HG03095 (cell line): ENCODE measurements at regions not wholly inside any gene's neighbourhood (a gene's known extent, or its start where the extent isn't known, plus 50 kb on each side); places are given as distances from the start of the nearest gene placed in this dataset.

Experiments
- ATAC-seq: cut with Tn5 transposase; IDR thresholded peaks from one replicate; pipeline ENCODE4 v1.9.1; 2021; ENCODE audit warnings: moderate library complexity; ENCODE audit not compliant: unreplicated experiment

DNA sequence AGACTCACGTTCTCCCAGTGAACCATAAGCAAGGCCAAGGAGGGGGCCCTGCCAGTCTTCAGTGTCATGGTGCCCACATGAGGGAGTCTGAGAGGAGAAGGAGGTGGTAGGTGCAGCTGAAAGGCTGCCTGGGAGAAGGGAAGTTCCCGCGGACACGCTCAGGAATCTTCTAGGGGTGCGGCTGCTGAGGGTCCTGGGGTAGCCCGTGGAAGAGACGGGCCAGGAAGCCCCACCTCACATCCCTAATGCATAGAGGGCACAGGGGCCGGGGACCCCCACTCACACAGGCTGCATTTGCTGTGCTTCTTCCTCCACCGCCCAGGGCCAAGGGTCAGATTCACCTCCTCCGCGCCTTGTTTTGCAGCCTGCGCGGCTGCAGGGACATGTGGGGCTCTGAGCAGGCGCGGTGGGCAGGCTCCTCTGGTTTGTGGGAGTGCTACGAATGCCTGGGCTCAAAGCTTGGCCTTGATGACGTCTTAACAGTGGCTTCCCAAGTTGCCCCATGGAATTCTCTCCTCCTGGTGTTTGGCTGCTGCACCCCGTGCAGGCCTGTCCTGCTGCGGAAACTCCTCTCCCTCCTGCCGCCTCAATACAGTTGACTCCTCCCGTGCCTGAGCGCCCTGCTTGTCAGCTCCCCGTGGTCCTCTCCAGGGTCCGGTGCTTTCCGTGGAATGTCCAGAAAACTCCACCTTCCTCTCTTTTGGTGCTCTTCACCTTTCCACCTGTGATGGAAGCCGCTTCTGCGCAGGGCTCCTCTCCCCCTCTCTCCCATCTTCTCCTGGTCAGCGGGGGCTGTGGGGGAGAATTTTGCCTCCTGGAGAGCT lies 95.7 kb downstream of the VAPA start:
- no peak for ATAC-seq

DNA sequence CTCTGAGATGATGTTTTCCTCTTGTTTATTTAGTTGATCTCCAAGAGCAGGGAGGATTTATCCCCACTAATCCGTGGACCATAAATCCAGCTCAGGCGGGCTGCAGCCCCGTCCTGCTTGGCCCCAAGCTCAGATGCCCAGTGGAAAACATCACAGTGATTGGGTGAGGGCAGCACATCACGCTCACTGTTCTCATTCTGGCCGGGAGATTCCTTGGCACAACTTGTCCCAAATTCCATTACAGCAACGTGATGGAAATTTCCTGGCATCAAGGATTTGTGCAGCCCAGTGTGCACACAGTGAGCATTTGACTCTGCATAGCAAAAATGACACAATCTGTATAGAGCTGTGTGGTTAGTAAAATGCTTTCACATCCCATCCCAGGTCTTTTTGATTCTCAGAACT lies 96.8 kb downstream of the VAPA start:
- no peak for ATAC-seq

DNA sequence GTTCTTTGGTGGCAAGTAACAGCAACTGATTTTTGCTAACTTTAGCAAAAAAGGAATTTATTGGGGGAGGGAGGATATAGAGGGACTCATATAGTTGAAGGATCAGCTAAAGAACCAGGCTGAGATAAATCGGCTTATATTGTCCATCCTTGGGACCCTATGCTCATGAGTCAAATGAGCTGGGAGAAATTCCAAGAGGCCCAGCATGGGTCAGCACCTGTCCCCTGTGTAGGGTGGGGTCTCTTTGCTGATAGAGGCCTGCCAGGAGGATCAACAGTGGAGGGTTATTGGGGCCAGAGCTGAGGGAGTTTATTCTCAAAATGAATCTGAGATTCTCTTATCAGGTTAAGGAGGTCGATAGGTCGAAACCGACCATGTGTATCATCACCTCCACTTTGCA lies 97.2 kb downstream of the VAPA start:
- ATAC-seq, result no peak

DNA sequence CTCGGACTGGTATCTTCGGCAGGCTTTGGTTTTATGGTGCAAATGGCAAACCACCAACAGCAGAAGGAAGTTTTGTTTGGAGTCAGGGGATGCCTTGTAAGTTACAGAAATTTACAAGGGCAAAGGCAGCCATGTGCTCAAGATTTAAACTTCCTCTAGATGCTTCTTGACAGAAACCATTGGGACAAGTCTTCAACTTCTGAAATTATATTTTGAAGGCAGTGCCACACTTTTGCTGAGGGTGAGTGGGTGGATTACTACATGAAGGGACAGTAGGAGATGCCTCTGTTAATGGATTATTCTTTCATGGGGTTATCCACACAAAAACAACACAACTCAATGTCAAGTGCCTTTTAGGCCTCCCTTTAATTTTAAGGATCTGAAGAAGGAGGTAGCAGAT lies 97.9 kb downstream of the VAPA start:
- no peak for ATAC-seq

DNA sequence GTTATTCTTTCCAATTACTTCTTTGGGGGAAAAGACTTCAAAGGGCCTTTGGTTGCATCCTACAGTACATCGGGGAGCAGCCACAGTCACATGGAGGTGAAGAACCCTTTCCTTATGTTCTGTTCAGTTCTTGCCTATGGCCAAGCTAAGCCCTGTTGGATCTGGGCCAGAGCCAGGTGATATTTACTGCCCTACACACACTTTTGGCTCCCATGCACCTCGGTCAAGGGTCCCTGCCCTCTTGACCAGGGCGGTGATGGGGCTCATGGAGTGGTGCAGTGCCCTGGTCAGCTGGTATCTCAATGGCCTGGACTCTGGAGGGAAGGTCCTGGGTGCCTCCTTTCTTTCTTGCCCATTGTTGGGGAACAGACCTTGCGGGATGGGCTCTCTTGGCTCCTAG lies 98.7 kb downstream of the VAPA start:
- no peak for ATAC-seq

DNA sequence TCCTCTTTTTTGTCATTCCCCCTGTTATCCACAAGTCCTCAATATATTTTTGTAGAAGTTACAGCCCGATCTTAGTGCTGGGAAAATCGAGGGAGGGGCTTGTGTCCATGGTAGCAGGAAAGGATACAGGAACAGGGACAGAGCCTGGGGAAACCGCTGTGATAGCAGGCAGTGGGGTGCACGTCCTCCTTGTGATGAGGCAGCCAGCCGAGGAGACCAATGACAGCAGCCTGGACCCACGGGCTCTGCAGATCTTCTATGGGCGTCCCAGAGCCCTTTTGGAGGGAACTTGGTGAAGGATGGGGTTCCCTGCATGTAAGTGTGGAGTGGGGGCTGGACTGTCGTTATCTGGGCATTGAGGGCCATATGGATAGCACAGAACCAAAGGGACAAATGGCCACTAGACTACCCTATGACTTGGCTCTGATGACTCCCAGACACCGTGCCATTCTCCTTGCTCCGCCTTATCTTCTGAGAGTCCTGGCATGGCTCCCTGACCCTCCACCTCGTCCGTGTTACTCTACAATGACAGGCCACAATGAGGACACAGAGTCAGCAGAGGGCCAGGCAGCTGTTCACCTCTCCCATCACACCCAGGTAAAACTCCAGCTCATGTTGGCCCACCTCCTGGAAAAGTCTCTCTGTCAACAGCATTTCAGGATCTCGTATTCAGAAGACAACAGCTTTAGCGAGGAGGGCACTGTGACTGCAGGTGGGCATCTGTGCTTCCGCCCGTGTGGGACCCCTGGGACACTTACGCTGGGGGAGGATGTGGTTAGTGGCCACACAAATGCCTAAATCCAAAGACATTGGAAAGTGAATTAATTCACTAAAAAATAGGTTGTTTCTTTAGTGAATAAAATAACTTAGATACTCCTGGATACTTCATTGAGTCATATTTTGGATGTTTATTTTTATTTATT lies 100.1 kb downstream of the VAPA start:
- no peak for ATAC-seq

DNA sequence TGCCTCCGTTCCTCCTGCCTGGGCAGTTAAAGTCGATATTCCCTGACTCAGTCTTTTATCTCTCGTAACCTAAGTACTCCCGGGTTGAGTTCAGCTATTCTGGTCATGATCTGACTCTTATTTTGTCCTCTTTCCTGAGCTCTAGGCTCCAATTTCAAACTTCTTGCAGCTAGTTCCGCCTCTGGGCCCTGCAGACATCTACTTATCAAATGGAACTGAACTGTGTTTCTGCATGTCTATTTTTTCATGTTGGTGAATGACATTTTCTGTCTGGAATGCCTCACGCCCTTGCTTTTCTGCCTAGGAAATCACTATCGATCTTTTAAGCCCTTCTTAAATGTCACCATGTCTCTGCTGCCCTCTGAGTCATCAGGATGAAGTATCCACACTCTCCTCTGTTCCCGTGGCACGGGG lies 101.5 kb downstream of the VAPA start:
- no peak for ATAC-seq

DNA sequence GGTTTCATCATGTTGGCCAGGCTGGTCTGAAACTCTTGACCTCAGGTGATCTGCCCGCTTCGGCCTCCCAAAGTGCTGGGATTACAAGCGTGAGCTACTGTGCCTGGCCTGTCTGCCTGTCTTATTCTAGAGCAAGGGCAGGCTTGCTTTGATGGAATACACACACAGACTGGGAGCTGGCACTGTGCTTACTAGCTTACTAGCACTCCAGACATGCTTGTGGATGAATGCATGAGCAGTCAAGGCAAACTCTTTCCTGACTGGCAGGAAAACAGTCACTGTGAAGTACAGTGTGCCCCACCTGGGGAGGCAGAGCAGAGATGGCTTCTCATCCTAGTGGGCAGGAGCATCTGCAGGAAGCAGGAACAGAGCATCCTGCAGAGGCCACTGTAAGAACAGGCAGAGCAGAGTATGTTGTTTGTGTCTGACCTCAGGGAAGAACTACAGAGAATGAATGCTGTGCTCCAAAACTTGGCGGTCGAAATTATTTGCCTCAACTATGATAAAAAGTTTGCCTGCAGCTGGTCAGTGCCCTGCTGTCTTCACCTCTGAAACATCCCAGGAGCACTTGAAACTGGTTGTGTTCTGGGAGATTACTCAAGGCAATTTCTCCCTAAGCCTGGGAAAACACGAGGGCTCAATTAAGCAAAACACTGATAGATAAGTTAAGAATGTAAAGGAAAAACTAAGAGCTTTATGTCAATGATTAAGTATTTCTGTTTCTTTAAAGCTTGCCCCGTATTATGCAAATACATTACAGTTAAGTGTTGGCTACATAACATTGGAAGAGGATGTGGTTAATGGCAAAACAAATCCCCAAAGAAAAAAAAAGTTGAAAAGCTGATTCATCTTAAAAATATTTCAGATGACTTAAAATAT lies 102.4 kb downstream of the VAPA start:
- no peak for ATAC-seq

DNA sequence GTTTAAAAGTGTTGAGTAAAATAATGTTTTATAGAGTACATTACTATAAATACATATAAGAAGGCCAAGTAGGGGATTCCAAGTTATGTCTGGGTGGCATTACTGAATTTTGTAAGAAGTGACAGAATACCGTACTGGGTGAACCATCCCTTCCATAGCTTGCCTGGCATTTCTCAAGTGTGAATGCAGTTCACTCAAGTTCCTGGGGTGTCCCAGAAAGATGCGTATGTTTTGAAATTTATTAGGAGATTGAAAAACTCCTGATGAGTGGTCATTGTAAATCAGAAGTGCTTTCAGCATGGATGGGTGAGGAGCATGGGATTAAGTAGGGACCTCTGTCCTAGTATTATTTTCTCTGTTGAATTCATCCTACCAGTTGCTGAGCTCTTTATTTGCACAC lies 103.2 kb downstream of the VAPA start:
- ATAC-seq, result no peak

DNA sequence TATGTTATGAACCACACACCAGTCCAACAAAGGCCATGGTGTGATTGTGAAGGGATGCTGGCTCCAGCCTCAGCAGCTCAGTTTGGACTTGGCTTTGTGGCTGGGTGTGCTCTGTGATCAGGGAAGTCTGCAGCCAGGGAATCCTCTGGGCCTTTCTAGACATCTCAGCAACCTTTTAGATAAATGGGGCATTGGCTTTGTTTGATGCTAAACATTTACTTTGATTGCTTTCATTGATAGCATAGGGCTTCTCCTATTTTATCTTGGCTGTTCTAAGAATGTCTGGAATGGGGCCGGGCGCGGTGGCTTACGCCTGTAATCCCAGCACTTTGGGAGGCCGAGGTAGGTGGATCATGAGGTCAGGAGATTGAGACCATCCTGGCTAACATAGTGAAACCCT lies 104.5 kb downstream of the VAPA start:
- no peak for ATAC-seq

DNA sequence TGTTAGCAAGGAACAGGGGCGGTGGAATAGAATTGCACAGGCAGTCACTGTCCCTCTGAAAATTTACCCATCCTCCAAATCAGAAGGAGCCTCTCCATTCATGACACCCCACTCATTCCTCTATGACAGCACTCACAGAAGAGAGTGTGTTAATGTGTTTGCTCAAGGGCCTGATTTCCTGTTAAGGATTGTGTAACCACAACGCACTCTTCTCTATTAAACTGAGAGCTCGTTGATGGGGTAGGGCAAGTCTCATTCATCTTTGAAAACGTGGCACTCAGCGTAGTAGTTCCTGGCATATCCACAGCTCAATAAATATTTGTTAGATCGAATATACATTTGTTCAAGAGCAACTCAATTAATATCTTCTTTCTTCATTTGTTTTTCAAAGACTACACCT lies 106.4 kb downstream of the VAPA start:
- no peak for ATAC-seq

DNA sequence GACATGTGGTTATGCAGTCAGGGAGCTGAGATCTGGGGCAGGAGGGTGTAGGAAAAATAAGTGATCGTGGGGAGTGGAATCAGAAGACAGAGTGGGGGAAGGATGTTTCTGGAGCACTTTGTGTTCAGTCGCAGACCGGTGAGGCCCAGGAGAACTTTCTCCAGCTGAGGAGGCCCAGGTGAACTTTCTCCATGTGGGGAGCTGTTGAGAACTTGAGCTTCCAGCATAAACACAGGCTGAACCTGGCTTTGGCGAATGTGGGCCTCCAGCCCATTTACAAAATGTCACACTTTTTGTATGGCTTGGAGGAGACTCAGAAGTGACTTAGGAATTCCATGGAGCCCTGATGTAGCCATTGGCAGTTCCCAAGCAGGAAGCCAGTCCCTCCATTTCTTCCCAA lies 108.5 kb downstream of the VAPA start:
- ATAC-seq, result no peak

DNA sequence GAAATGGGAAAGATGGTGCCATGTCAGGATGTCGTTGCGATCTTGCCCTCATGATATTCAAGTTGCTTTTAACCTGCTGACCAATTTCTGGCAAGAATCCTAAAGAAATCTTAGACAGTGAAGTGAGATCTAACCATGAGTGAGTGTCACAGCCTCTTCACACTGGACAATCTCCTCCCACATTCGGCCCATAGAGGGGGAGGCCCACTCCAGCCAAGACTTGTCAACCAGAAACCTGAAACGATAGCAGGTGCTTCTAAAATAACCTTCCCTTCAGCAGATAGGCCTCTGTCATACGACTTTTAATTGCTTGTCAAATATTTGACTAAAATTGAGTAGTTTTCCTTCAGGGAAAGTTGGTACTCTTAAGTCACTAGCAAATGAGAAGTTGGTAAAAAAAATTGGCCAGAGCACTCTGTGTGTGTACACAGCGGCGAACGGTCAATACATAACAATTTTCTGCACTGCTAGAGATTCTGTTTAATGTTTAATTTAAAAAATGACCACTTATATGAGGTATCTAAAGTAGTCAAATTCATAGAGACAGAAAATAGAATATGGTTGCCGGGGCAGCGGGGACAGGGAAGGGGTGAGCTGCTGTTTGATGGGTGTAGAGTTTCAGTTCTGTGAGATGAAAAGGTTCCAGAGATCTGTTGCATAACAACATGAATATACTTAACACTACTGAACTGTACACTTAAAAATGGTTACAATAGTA lies 110.2 kb downstream of the VAPA start:
- no peak for ATAC-seq

DNA sequence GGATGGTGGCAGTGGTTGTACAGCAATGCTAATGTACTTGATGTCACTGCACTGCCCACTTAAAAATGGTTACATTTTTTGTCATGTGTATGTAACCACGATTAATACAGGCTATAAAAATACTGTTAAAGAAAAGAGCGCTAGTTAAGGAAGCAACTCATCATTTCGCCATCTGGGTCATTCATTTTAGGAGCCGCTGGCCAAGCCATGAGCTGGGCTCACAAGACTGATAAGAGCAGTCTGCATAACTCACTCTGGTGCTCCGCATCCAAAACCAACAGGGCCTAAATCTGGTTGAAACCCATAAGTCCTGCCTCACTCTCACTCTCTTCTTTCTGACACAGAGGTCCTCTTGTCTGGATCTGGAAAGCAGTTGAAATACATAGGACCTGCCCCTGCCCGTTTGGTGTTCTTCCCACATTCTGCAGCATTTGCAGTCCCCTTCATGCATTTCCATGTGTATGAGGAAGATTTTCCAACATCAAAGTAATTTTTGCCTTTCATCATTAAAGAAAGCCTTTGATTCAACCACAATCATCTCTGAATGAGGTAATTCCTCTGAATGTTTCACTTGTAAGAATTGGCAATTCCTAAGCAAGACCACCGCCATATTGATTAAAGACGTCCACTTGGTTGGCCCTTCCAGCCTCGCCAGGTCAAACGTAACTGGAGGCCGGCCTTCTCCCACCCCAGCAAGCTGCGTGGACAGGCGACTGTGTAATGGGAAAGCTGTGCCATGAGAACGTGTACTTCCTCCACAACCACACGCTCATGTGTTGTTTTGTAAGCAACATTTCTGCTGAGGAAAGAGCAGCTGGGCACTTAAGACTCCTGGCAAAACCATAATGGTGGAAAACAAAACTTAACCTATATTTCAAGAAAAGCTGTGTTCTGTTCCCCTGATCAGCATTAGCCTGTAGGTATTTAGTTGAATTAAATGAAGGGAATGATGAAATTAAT lies 112.2 kb downstream of the VAPA start:
- no peak for ATAC-seq

DNA sequence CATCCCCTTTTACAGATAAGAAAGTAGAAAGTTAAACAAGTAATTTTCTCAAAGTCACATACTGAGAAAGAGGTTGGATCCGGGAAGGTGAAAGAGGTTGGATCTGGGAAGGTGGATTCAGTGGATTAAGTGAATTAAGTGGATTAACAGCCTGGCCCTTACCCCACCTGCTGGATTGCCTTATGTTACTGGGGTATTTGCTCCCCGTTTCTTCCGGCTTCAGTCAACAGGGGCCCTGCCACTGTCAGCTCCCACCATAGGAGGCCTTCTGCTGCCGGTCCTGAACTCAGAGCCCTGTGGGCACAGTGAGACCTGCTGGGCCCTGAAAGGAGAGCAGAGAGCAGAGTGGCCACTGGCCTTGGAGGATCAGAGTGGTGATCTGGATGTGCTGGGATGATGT lies 113.2 kb downstream of the VAPA start:
- no peak for ATAC-seq

DNA sequence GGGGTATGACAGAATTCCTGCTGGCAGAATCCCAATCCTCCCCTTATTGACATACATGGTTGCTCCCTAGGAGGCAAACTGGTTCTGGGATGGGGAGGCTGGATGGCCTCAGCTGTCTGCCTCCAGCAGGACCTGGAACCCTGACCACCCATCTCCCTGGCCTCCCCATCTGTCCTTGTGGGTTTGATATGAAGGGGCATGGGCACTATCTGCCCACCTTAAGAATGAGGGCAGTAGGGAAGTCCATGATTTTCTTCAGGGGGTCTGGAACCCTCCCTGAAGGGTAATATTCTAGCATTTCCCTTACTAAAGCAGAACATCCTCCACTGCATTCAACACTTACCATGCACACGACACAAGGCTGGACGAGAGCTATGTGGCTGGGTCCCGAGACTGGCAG lies 113.6 kb downstream of the VAPA start:
- ATAC-seq, result no peak

DNA sequence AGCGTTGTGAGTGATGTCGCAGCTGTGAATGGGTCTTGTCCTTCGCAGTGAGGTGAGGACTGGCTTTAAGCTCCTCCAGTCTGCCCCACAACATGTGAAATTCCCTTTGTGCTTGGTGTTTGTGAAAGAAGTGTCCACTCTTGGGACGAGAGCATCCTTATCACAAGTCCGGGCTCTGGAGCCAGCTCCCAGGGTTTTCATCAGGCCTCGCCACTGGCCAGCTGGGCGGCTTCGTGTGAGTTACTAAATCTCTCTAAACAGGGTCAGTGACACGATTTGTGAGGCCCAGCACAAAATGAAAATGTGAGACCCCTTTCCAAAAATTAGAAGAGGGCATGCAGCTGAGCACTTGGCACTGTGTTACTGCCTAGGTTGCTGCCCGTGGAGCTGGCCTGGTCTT lies 115.9 kb downstream of the VAPA start:
- ATAC-seq, result no peak

DNA sequence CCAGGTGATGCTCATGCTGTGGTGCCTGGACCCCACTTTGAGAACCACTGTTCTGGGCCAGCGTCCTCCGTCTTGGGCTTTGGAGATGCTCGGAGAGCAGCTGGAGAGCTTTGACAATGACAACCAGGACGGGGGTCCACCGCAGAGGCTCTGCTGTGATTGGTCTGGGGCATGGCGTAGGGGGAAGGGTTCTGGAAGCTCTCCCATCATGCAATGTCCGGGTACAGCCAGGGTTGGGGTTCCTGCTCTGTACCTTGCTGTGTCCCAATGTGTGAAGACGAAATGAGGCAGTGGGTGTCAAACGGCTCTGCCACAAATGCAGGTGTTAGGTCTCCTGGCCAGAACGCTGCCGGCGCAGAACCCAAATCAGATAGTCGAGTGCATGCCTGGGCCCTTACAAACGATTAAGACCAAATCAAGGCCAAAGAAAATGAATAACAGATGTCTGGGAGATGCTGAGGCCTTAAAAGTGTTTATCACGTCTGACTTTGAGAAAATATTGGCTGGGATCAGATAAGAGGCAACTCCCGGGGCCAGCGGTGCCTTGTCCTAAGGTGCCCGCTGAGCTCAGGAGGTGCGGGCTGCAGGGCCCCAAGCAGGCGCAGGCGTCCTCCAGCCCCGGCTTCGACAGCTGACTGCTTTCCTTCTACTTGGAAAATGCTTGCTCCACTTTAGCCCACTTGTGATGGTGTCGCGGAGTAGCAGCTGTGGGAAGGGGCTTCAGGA lies 117.2 kb downstream of the VAPA start:
- ATAC-seq, result no peak
